ENCODE measurements at regions not wholly inside any gene's neighbourhood (a gene's known extent, or its start where the extent isn't known, plus 50 kb on each side); places are given as distances from the start of the nearest gene placed in this dataset.

DNA sequence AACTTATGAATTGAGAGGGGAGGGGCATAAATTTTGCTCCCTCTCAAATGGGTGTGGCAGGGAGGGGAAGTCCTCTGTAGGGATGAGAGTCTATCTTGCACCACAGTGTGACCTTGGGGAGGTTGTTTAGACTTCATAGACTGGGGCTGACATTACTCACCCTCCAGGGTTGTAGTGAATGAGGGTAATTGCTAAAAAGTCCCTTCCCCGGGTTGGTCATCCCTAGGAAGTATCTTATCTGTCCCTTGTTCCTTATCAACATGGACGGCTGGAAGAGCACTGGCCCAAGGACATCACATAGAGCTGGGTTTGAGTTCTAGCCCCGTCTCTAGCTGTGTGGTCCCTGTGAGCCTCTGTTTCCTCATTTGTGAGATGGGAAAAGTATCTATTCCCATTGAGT lies 52.4 kb upstream of the SLC2A1 start:
- DNase-seq (ENCODE audit: extremely low read depth, low read depth): peak; percentile 26

DNA sequence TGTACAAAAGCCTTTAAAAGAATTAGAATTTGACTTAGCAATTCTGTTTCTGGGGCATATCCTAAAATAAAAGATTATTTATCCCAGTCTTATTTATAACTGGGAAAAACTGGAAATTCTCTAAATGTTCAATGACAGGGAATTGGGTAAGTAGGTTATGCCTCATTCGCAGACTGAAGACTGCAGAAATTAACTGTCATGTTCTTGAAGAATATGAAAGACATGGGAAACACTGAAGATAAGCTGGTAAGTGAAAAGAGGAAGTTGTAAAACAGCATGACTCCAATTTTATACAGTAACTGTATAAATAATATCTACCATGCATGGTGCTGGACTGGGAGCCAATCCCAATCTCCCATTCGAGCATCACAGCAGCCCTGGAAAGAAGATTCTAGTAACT lies 50.6 kb upstream of the SLC2A1 start:
- peak; percentile 5 for DNase-seq (ENCODE audit: extremely low read depth, low read depth)

- peak; percentile 85 for DNase-seq (ENCODE audit: extremely low read depth, low read depth)
These were observed 49.7 kb upstream of the SLC2A1 start for GRCh38 chr1:43008115-43009060.

Small RNA genes in the stretch of these regions (small RNA-seq; reads per million reads assigned to genes)
- 0 reads per million in 2 experiments for gene RF00026

Measured in NCI-H460 (cell line).